IMR-90 (cell line): ENCODE measurements at regions not wholly inside any gene's neighbourhood (a gene's known extent, or its start where the extent isn't known, plus 50 kb on each side); places are given as distances from the start of the nearest gene placed in this dataset.

ENCODE experiments used
- ATAC-seq: fragments of 200-7000 bp; cut with Tn5 transposase; 2 replicates; pipeline ENCODE4 v1.9.1; 2020; ENCODE audit warnings: low read depth, mild to moderate bottlenecking, moderate library complexity
- BruUV-seq: library from RNA; stranded (reverse); fragments of 400-500 nt; replicated peaks from 2 replicates; lab custom pipeline; 2021; lab: Mats Ljungman, UMichigan
- CTCF ChIA-PET: fragments of 300-600 bp; formaldehyde crosslinking; extraction: SDS; loops from one replicate; lab custom pipeline; 2021; ENCODE audit warnings: antibody characterized with exemption; lab: Yijun Ruan, JAX
- POLR2A ChIA-PET: fragments of 300-600 bp; sonication (Branson Sonifier 250); formaldehyde crosslinking; loops from one replicate; lab custom pipeline; 2022; ENCODE audit warnings: antibody characterized with exemption; ENCODE audit not compliant: unreplicated experiment; lab: Charles Lee
- DNase-seq: peaks from one replicate; pipeline ENCODE4 v3.0.0; 2013
- H2AFZ ChIP-seq: replicated peaks from 2 replicates; pipeline ENCODE3; 2013; ENCODE audit warnings: low read length, mild to moderate bottlenecking; ENCODE audit not compliant: poor library complexity
- H2AK5ac ChIP-seq: 2 replicates; pipeline ENCODE4 v1.6.1; 2013; ENCODE audit warnings: low read depth, low read length, inconsistent platforms
- H2AK9ac ChIP-seq: replicated peaks from 2 replicates; pipeline ENCODE3; 2013; ENCODE audit warnings: mild to moderate bottlenecking, low read depth, low read length, moderate library complexity; ENCODE audit not compliant: poor library complexity
- H2BK120ac ChIP-seq: 2 replicates; pipeline ENCODE4 v1.6.1; 2013; ENCODE audit warnings: low read depth, low read length, inconsistent platforms
- H2BK15ac ChIP-seq: 3 replicates; pipeline ENCODE4 v1.6.1; 2013; ENCODE audit warnings: low read depth, low read length, inconsistent platforms
- H2BK20ac ChIP-seq: 2 replicates; pipeline ENCODE4 v1.6.1; 2013; ENCODE audit warnings: low read depth, mild to moderate bottlenecking, inconsistent platforms, low read length, moderate library complexity
- H2BK5ac ChIP-seq: 2 replicates; pipeline ENCODE4 v1.6.1; 2013; ENCODE audit warnings: mild to moderate bottlenecking, low read depth, low read length, inconsistent platforms; ENCODE audit not compliant: poor library complexity, severe bottlenecking
- H3K14ac ChIP-seq: replicated peaks from 2 replicates; pipeline ENCODE4 v1.6.1; 2013; ENCODE audit warnings: low read depth, low read length, inconsistent platforms
- H3K18ac ChIP-seq: 2 replicates; pipeline ENCODE4 v1.6.1; 2013; ENCODE audit warnings: low read depth, low read length, control low read depth
- H3K23ac ChIP-seq: 2 replicates; pipeline ENCODE4 v1.6.1; 2013; ENCODE audit warnings: low read depth, low read length, inconsistent platforms
- H3K27ac ChIP-seq: 2 replicates; pipeline ENCODE4 v1.5.1; 2013; ENCODE audit warnings: mild to moderate bottlenecking, control low read depth, low read length; ENCODE audit not compliant: insufficient read depth
- H3K27me3 ChIP-seq: 2 replicates; pipeline ENCODE4 v1.6.1; 2013; ENCODE audit warnings: low read length; ENCODE audit not compliant: control insufficient read depth, insufficient read depth
- H3K36me3 ChIP-seq: 2 replicates; pipeline ENCODE4 v1.6.1; 2013; ENCODE audit warnings: low read length, mixed read lengths; ENCODE audit not compliant: control insufficient read depth, insufficient read depth
- H3K4ac ChIP-seq: 2 replicates; pipeline ENCODE4 v1.6.1; 2013; ENCODE audit warnings: low read depth, low read length, inconsistent platforms
- H3K4me1 ChIP-seq: 2 replicates; pipeline ENCODE4 v1.6.1; 2013; ENCODE audit warnings: low read length, mixed read lengths; ENCODE audit not compliant: control insufficient read depth, insufficient read depth
- H3K4me2 ChIP-seq: 2 replicates; pipeline ENCODE4 v1.6.1; 2013; ENCODE audit warnings: low read depth, mild to moderate bottlenecking, control low read depth, low read length, moderate library complexity
- H3K4me3 ChIP-seq: 2 replicates; pipeline ENCODE4 v1.5.1; 2013; ENCODE audit warnings: low read depth, mild to moderate bottlenecking, control low read depth, low read length, moderate library complexity; ENCODE audit not compliant: insufficient read depth
- H3K56ac ChIP-seq: 2 replicates; pipeline ENCODE4 v1.6.1; 2013; ENCODE audit warnings: low read length, inconsistent platforms; ENCODE audit not compliant: insufficient read depth; ENCODE audit errors: extremely low read depth
- H3K79me1 ChIP-seq, 2 experiments: 2 replicates each; pipeline ENCODE4 v1.6.1; 2013; ENCODE audit warnings: low read length in 2 of 2, inconsistent platforms in 1 of 2, low read depth in 1 of 2
- H3K9ac ChIP-seq: 2 replicates; pipeline ENCODE4 v1.6.1; 2013; ENCODE audit warnings: low read depth, low read length, control low read depth
- H3K9me1 ChIP-seq: 2 replicates; pipeline ENCODE4 v1.6.1; 2013; ENCODE audit warnings: low read length, inconsistent platforms; ENCODE audit not compliant: insufficient read depth
- H3K9me3 ChIP-seq: 2 replicates; pipeline ENCODE4 v1.6.1; 2013; ENCODE audit warnings: low read length; ENCODE audit not compliant: control insufficient read depth, insufficient read depth
- H4K20me1 ChIP-seq: 2 replicates; pipeline ENCODE4 v1.6.1; 2013; ENCODE audit warnings: low read length, inconsistent platforms; ENCODE audit not compliant: insufficient read depth
- H4K5ac ChIP-seq: 2 replicates; pipeline ENCODE4 v1.6.1; 2013; ENCODE audit warnings: mild to moderate bottlenecking, low read depth, low read length, control low read depth
- H4K8ac ChIP-seq, 2 experiments: 2 replicates each; pipeline ENCODE4 v1.6.1; 2013; ENCODE audit warnings: low read depth in 2 of 2, low read length in 2 of 2, control low read depth in 1 of 2, inconsistent platforms in 1 of 2
- H4K91ac ChIP-seq: 2 replicates; pipeline ENCODE4 v1.6.1; 2013; ENCODE audit warnings: low read depth, low read length, inconsistent platforms; ENCODE audit not compliant: insufficient read depth
- CEBPB ChIP-seq: IDR thresholded peaks from 2 replicates; pipeline ENCODE4 v1.6.1; 2012; ENCODE audit warnings: low read depth, low read length, improper control_type of control experiment
- CHD1 ChIP-seq: IDR thresholded peaks from 2 replicates; pipeline ENCODE4 v1.6.1; 2012; ENCODE audit warnings: low read depth, low read length, improper control_type of control experiment
- MAZ ChIP-seq: IDR thresholded peaks from 2 replicates; pipeline ENCODE4 v1.6.1; 2012; ENCODE audit warnings: low read depth, mild to moderate bottlenecking, low read length, improper control_type of control experiment, moderate library complexity, borderline replicate concordance
- MXI1 ChIP-seq: IDR thresholded peaks from 2 replicates; pipeline ENCODE4 v1.6.1; 2012; ENCODE audit warnings: low read depth, mild to moderate bottlenecking, low read length, moderate library complexity, borderline replicate concordance
- NFE2L2 ChIP-seq: fragments of 150-350 bp; IDR thresholded peaks from 2 replicates; pipeline ENCODE4 v1.6.1; 2016; ENCODE audit warnings: low read depth, mild to moderate bottlenecking, low read length
- POLR2A ChIP-seq: IDR thresholded peaks from 2 replicates; pipeline ENCODE4 v1.6.1; 2012; ENCODE audit warnings: mild to moderate bottlenecking, low read depth, low read length
- RAD21 ChIP-seq: IDR thresholded peaks from 2 replicates; pipeline ENCODE4 v1.6.1; 2012; ENCODE audit warnings: low read length, improper control_type of control experiment
- WGBS, 2 experiments: methylation state at CpG; one replicate each; pipeline versions ENCODE4 v1.1.5 to v1.1.7; 2013; ENCODE audit warnings: missing lambda C conversion rate in 2 of 2; ENCODE audit not compliant: insufficient read length in 1 of 2; ENCODE audit errors: extremely low coverage in 2 of 2; 5-methylcytosine and 5-hydroxymethylcytosine counted together
- dilution Hi-C: fragments of 300-500 bp; cut with HindIII; formaldehyde crosslinking; loops from one replicate; pipeline ENCODE4 v1.14.3; 2018; ENCODE audit warnings: low sequenced_read_pairs; ENCODE audit not compliant: unreplicated experiment
- in situ Hi-C: fragments of 300-500 bp; cut with MboI; formaldehyde crosslinking; loops from 3 replicates; pipeline ENCODE4 v1.14.3; 2019; ENCODE audit warnings: low sequenced_read_pairs, inconsistent platforms, mixed read lengths
- intact Hi-C: fragments of 100-400 bp; cut with micrococcal nuclease; formaldehyde crosslinking; loops from 2 replicates; pipeline ENCODE4 v1.10.0; 2022
- TF ChIP-seq, protein P1 (sequence below): fragments of 150-350 bp; IDR thresholded peaks from 2 replicates; pipeline ENCODE4 v1.6.1; 2017; ENCODE audit warnings: mild to moderate bottlenecking, antibody characterized with exemption, low read length, low read depth

DNA sequence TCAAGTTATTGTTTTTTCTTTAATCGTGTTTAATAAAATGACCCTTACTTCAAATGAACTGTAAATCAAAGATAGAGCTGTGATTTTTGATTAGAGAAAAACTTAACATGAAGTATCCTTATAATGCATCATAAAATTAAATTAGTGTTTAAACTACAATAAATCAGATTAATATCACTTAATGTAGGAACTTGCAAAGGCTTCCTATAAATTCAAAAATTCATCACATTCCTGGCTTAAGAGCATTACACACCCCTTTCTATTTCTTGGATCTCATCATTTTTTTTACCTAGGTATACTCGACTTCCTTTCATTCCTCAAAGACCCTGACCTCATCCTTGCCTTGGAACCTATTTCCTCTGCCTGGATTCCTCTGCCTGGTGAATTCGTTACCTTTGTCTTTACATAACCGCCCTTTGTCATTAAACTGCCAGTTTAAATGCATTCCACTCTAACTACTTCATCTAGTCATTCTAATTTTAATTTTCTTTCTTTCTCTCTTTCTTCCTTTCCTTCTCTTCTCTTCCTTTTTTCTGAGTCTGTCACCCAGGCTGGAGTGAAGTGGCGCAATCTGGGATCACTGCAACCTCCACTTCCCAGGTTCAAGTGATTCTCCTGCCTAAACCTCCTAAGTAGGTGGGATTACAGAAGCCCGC, 1244.5 kb downstream of the OTOL1 start:
- in situ Hi-C loops (no loop called here), intact Hi-C loops (no loop called here), dilution Hi-C loops (no loop called here)
- DNase-seq (no peak), ATAC-seq (no peak)
- Histone ChIP-seq H4K8ac (no peak overlapping the region), H3K9ac (no peak overlapping the region), H3K27me3 (no peaks in the 10 kb centered on the region), H2BK15ac (no peak overlapping the region), H2BK5ac (no peak overlapping the region), H2AK9ac (no peak overlapping the region), H3K27ac (no peak overlapping the region), H3K9me1 (no peaks in the 10 kb centered on the region), H4K5ac (no peak overlapping the region), H3K36me3 (no peaks in the 10 kb centered on the region), H2AFZ (no peak overlapping the region), H2AK5ac (no peak overlapping the region), H3K9me3 (no peaks in the 10 kb centered on the region), H4K20me1 (no peaks in the 10 kb centered on the region), H3K14ac (no peak overlapping the region), H3K79me1 (no peaks in the 10 kb centered on the region), H3K4me1 (no peaks in the 10 kb centered on the region), H2BK120ac (no peak overlapping the region), H3K4me2 (no peak overlapping the region), H3K4me3 (no peak overlapping the region), H2BK20ac (no peak overlapping the region), H3K56ac (no peak overlapping the region), H3K18ac (no peak overlapping the region), H3K4ac (no peak overlapping the region), H4K91ac (no peak overlapping the region), H3K23ac (no peak overlapping the region)
- ChIA-PET POLR2A (no interaction called here), CTCF (no interaction called here)
- 96% methylated on average over 3 of the region's 6 CpGs; no CpG with 5 or more reads in 1 of the 2 experiments for WGBS, 2 experiments
- no TSS peak for BruUV-seq
- TF ChIP-seq MAZ (no peak), POLR2A (no peak), CEBPB (no peak), CHD1 (no peak), RAD21 (no peak), MXI1 (no peak), NFE2L2 (no peak)
- TF ChIP-seq, protein P1, sequence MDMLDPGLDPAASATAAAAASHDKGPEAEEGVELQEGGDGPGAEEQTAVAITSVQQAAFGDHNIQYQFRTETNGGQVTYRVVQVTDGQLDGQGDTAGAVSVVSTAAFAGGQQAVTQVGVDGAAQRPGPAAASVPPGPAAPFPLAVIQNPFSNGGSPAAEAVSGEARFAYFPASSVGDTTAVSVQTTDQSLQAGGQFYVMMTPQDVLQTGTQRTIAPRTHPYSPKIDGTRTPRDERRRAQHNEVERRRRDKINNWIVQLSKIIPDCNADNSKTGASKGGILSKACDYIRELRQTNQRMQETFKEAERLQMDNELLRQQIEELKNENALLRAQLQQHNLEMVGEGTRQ: no peak
